ENCODE measurements at regions not wholly inside any gene's neighbourhood (a gene's known extent, or its start where the extent isn't known, plus 50 kb on each side); places are given as distances from the start of the nearest gene placed in this dataset.

DNA sequence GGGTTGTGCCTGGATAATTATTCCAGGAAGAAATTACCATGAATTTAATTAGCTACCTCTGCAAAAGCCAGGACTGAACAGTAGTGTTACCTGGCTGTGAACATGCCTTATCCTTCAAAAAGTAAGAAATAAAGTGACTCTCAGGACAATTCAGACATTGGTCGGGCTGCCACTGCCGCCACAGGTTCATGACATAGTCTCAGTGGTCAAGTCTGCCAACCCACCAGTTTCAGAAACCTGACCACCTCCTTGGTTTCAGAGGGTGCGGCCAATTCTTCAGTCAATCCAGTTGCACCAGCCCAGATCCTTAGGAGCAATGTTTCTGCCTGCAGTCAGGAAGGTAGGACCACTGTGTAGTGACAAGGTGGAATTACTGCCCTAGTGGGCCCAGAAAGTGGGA lies 593.1 kb upstream of the DAB2 start:
- Histone ChIP-seq H3K4me1 (ENCODE audit: insufficient read depth, low read length) (no peaks in the 10 kb centered on the region), H2AFZ (ENCODE audit: low read length) (no peak overlapping the region), H3K27ac (ENCODE audit: low read length) (no peak overlapping the region), H3K9me2 (replicated peaks; ENCODE audit: low read length) (no peaks in the 10 kb centered on the region), H3K9me3 (ENCODE audit: low read length) (no peaks in the 10 kb centered on the region), H3K36me3 (ENCODE audit: low read depth, low read length) (no peaks in the 10 kb centered on the region), H3K4me3 (ENCODE audit: low read length) (no peak overlapping the region), H3K79me2 (ENCODE audit: low read length) (no peaks in the 10 kb centered on the region), H3K4me2 (ENCODE audit: low read length) (no peak overlapping the region), H3K27me3 (ENCODE audit: low read length) (no peaks in the 10 kb centered on the region), H4K20me1 (ENCODE audit: low read length) (no peaks in the 10 kb centered on the region), H3K9ac (ENCODE audit: low read length) (no peak overlapping the region), H3F3A (ENCODE audit: low read length, unreplicated experiment) (no peaks in the 10 kb centered on the region)
- DNase-seq = no peak
- CTCF ChIA-PET = no interaction called here
- no peak for TF ChIP-seq EZH2phosphoT487 (IDR thresholded peaks at IDR 0.05; ENCODE audit: borderline replicate concordance, low read length)
- intact Hi-C loops (cut with micrococcal nuclease) = no loop called here
- ATAC-seq = no peak
- no TSS peak for BruUV-seq (replicated peaks)
- POLR2A ChIA-PET (ENCODE audit: unreplicated experiment) = no interaction called here

GRCh38 chr5:40017135-40017534 lies 592.4 kb upstream of the DAB2 start:
- no peaks in the 10 kb centered on the region for H3K9me3 ChIP-seq (ENCODE audit: low read length)
- H4K20me1 ChIP-seq (ENCODE audit: low read length) = no peaks in the 10 kb centered on the region
- H3K79me2 ChIP-seq (ENCODE audit: low read length) = no peaks in the 10 kb centered on the region
- CTCF ChIA-PET = no interaction called here
- no peak overlapping the region for H3K27ac ChIP-seq (ENCODE audit: low read length)
- TF ChIP-seq, protein P1, sequence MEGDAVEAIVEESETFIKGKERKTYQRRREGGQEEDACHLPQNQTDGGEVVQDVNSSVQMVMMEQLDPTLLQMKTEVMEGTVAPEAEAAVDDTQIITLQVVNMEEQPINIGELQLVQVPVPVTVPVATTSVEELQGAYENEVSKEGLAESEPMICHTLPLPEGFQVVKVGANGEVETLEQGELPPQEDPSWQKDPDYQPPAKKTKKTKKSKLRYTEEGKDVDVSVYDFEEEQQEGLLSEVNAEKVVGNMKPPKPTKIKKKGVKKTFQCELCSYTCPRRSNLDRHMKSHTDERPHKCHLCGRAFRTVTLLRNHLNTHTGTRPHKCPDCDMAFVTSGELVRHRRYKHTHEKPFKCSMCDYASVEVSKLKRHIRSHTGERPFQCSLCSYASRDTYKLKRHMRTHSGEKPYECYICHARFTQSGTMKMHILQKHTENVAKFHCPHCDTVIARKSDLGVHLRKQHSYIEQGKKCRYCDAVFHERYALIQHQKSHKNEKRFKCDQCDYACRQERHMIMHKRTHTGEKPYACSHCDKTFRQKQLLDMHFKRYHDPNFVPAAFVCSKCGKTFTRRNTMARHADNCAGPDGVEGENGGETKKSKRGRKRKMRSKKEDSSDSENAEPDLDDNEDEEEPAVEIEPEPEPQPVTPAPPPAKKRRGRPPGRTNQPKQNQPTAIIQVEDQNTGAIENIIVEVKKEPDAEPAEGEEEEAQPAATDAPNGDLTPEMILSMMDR (conservative IDR thresholded peaks at IDR 0.05; ENCODE audit: low read depth, low read length) = no peak
- TF ChIP-seq EZH2 (IDR thresholded peaks at IDR 0.05; ENCODE audit: low read length, unreplicated experiment) = no peak
- TF ChIP-seq EZH2phosphoT487 (IDR thresholded peaks at IDR 0.05; ENCODE audit: borderline replicate concordance, low read length) = no peak
- no TSS peak for BruUV-seq (replicated peaks)
- no peaks in the 10 kb centered on the region for H3K36me3 ChIP-seq (ENCODE audit: low read depth, low read length)
- intact Hi-C loops (cut with micrococcal nuclease) = no loop called here
- H3K9ac ChIP-seq (ENCODE audit: low read length) = no peak overlapping the region
- POLR2A ChIA-PET (ENCODE audit: unreplicated experiment) = no interaction called here
- ATAC-seq = no peak
- no peak overlapping the region for H2AFZ ChIP-seq (ENCODE audit: low read length)
- H3K4me2 ChIP-seq (ENCODE audit: low read length) = no peak overlapping the region
- H3K4me1 ChIP-seq (ENCODE audit: insufficient read depth, low read length) = no peaks in the 10 kb centered on the region
- H3K27me3 ChIP-seq (ENCODE audit: low read length) = no peaks in the 10 kb centered on the region
- H3F3A ChIP-seq (ENCODE audit: low read length, unreplicated experiment) = no peaks in the 10 kb centered on the region
- H3K4me3 ChIP-seq (ENCODE audit: low read length) = no peak overlapping the region
- no peak for DNase-seq
- no peaks in the 10 kb centered on the region for H3K9me2 ChIP-seq (replicated peaks; ENCODE audit: low read length)

DNA sequence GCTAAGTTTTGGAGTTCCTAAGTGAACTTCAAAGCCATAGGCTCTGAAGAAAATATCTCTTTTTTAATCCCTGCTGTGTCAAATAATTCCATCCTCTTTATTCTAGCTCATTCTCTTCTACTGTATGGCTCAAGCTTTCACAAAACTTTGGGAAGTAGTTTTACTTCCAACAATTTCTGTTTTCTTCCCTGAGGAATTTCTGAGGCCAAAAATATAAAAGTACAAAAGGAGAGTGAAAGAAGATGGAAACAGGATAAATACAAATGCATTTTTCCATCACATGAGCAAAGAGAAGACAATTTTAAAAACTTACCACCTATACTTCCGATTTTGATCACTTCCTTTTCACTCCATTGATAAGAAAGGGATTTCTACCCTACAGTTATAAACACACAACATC lies 585.7 kb upstream of the DAB2 start:
- no peak for ATAC-seq
- intact Hi-C loops (cut with micrococcal nuclease) = no loop called here
- H3K4me1 ChIP-seq (ENCODE audit: insufficient read depth, low read length) = no peaks in the 10 kb centered on the region

More for the DNA sequence above, 585.7 kb upstream of the DAB2 start:
- Histone ChIP-seq H4K20me1 (ENCODE audit: low read length) (no peaks in the 10 kb centered on the region), H3K79me2 (ENCODE audit: low read length) (no peaks in the 10 kb centered on the region), H3K9ac (ENCODE audit: low read length) (no peak overlapping the region), H3K9me2 (replicated peaks; ENCODE audit: low read length) (no peaks in the 10 kb centered on the region), H3K36me3 (ENCODE audit: low read depth, low read length) (no peaks in the 10 kb centered on the region), H3K27ac (ENCODE audit: low read length) (no peak overlapping the region), H3K4me2 (ENCODE audit: low read length) (no peak overlapping the region), H2AFZ (ENCODE audit: low read length) (no peak overlapping the region), H3F3A (ENCODE audit: low read length, unreplicated experiment) (no peaks in the 10 kb centered on the region), H3K4me3 (ENCODE audit: low read length) (no peak overlapping the region), H3K9me3 (ENCODE audit: low read length) (no peaks in the 10 kb centered on the region), H3K27me3 (ENCODE audit: low read length) (no peaks in the 10 kb centered on the region)
- TF ChIP-seq, protein P1 (conservative IDR thresholded peaks at IDR 0.05; ENCODE audit: low read depth, low read length) = no peak
- no peak for TF ChIP-seq EZH2phosphoT487 (IDR thresholded peaks at IDR 0.05; ENCODE audit: borderline replicate concordance, low read length)
- TF ChIP-seq EZH2 (IDR thresholded peaks at IDR 0.05; ENCODE audit: low read length, unreplicated experiment) = no peak
- CTCF ChIA-PET = no interaction called here
- POLR2A ChIA-PET (ENCODE audit: unreplicated experiment) = no interaction called here
- no peak for DNase-seq
- no TSS peak for BruUV-seq (replicated peaks)
